ENCODE measurements at regions not wholly inside any gene's neighbourhood (a gene's known extent, or its start where the extent isn't known, plus 50 kb on each side); places are given as distances from the start of the nearest gene placed in this dataset.

DNA sequence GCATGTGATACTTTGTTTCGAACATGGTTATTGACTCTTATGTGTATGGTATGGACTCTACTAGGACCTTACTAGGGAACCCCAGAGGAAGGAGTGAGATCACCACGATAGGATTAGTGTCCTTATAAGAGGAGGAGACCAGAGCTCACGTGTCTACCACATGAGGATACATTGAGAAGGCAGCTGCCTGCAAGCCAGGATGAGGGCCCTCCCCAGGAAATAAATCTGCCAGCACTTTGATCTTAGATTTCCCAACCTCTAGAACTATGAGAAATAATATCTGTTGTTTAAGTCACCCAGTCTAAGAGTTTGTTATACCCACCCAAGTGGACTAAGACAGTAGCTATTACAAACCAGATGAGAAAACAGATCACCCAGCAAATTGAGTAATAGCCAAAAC lies 559.3 kb upstream of the USP24 start:
- no peak for TF ChIP-seq EZH2 (IDR thresholded peaks at IDR 0.05; ENCODE audit: borderline replicate concordance, low read length)
- TF ChIP-seq, protein P1, sequence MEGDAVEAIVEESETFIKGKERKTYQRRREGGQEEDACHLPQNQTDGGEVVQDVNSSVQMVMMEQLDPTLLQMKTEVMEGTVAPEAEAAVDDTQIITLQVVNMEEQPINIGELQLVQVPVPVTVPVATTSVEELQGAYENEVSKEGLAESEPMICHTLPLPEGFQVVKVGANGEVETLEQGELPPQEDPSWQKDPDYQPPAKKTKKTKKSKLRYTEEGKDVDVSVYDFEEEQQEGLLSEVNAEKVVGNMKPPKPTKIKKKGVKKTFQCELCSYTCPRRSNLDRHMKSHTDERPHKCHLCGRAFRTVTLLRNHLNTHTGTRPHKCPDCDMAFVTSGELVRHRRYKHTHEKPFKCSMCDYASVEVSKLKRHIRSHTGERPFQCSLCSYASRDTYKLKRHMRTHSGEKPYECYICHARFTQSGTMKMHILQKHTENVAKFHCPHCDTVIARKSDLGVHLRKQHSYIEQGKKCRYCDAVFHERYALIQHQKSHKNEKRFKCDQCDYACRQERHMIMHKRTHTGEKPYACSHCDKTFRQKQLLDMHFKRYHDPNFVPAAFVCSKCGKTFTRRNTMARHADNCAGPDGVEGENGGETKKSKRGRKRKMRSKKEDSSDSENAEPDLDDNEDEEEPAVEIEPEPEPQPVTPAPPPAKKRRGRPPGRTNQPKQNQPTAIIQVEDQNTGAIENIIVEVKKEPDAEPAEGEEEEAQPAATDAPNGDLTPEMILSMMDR (conservative IDR thresholded peaks at IDR 0.05 in 1 of 2, IDR thresholded peaks at IDR 0.05 in 1 of 2; ENCODE audit: extremely low read depth in 1 of 2, insufficient read depth in 1 of 2, low read depth in 1 of 2, low read length in 2 of 2), result no peak

All from mammary epithelial cell (primary cell).